ENCODE measurements at regions not wholly inside any gene's neighbourhood (a gene's known extent, or its start where the extent isn't known, plus 50 kb on each side); places are given as distances from the start of the nearest gene placed in this dataset.
A peak's percentile ranks its signal among the peaks of the same experiment; 100 is the strongest.

GRCh38 chrY:15594179-15594578, 1069.8 kb downstream of the NLGN4Y start:
- DNase-seq (ENCODE audit: low spot score), result no peak
- no peak for ATAC-seq

DNA sequence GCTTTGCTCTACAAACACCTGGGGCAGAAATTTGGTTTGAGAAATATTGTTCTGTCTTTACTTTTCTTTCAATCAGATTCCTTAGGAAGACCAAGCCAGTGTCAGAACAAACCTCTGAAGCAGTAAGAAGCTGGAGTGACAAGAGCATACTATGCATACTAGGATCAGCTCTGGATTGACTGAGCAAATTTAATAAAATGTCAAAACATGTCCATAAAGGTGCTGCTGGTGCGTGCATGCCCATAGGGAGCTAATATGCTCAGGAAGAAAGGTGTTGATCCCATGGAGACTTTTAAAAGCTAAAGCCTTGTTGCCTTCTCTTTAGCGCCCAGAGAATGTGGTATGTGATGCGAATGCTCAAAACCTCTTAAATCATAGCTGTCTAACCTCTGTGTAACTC, 1076.2 kb downstream of the NLGN4Y start:
- ATAC-seq (no peak), DNase-seq (ENCODE audit: low spot score) (no peak)

GRCh38 chrY:15624370-15624769, 1100.0 kb downstream of the NLGN4Y start:
- no peak for DNase-seq (ENCODE audit: low spot score)
- ATAC-seq, result no peak

DNA sequence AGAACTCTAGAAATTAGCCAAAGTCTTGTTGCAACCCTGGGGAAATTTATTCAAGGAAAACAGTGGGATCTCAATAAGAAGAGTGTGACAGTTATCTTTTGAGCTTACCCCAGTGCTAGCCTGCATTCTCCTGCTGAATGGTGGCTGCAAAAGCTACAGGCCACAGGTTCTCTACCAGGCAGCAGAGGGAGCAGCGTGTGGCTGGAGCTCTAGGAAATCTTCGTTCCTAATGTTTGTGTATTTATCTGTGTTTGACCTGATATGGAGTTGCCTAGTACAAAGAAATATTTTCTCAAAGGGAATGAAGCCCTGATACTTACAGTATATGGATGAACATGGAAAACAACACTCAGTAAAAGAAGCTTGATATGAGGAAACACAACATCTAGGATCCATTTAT, 1100.6 kb downstream of the NLGN4Y start:
- ATAC-seq, result peak; percentile 58
- DNase-seq (ENCODE audit: low spot score), result no peak

- ATAC-seq (no peak), DNase-seq (ENCODE audit: low spot score) (no peak)
Observed at GRCh38 chrY:15648198-15648597, 1123.9 kb downstream of the NLGN4Y start.

- ATAC-seq (no peak), DNase-seq (ENCODE audit: low spot score) (no peak)
Observed at GRCh38 chrY:15650056-15650455, 1125.7 kb downstream of the NLGN4Y start.

DNA sequence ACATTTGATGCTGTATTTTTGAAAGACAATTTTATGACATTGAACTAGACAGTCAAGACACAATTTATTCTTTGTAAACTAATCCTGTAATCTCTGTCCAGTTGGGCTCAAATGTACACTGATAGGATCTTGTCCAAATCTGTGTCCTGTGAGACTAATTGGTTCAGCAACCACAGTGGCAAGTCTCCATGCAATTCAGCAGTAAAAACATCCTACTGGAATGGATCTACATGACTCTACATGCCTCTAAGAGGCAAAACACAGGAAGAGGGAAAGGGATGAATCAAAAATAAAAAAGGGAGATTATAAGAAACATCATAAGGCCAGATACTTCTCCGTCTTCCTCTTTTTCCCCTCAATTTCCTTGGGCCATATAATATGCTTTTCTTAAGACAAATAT, 1164.2 kb downstream of the NLGN4Y start:
- ATAC-seq (no peak), DNase-seq (ENCODE audit: low spot score) (no peak)

DNA sequence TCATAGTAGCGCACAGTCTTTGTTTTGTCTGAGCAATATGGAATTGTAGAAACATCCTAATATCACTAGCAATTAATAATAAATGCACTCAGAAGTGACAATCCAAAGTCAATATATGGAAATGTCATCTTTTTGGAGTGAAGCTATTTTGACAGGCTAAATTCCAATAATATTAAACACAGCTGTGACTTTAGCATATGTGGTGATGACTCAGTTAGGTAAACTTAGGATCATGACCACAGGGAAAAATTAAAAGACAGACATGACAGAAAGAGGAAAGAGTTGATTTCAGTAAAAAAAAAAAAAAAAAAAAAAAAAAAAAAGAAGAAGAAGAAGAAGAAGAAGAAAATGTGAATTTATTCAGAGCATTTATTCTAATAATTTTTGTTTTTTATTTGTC, 1165.7 kb downstream of the NLGN4Y start:
- ATAC-seq, result no peak

DNA sequence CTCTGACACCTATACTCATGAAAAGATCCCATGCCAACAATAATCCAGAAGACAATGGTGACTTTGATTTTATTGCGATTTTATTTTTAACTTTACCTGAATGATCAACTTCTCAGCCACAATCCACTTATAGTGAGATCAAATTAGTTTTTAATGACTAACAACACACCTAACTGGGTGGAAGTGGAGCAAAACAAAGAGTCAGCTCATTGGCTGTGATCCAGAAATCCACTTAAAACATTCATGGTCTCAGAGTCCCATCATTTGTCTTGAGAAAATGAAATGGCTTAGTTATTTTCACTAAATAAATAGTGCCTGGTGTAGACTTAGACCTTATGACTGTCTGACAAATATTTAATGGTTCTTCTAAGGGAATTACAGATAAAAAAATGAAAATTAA, 1177.8 kb downstream of the NLGN4Y start:
- no peak for DNase-seq (ENCODE audit: low spot score)
- no peak for ATAC-seq

More for the DNA sequence above, 1165.7 kb downstream of the NLGN4Y start:
- no peak for DNase-seq (ENCODE audit: low spot score)

DNA sequence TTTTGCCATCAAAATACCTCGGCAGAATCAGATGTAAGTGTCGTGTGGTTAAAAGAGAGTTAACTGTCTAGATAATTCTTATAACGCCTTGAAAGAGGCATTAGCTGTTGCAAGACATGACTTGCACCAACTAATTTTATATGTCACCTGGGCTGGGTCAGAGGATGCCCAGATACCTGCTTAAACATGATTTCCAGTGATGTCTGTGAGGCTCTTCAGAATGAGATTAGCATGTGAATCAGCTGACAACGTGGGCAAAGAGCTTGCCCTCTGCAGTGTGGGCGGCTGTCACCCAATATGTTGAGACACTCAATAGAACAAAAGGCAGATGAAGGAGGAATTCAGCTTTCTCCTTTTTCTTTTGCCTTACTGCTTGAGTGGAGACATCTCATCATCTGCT, 1180.6 kb downstream of the NLGN4Y start:
- DNase-seq (ENCODE audit: low spot score), result no peak
- ATAC-seq, result no peak

GRCh38 chrY:15749533-15750433, 1225.5 kb downstream of the NLGN4Y start:
- DNase-seq (ENCODE audit: low spot score) (no peak), ATAC-seq (peak; percentile 73)

- ATAC-seq (no peak), DNase-seq (ENCODE audit: low spot score) (no peak)
Observed at GRCh38 chrY:15751001-15751400, 1226.7 kb downstream of the NLGN4Y start.

GRCh38 chrY:15756266-15756665, 1231.9 kb downstream of the NLGN4Y start:
- ATAC-seq (no peak), DNase-seq (ENCODE audit: low spot score) (no peak)

DNA sequence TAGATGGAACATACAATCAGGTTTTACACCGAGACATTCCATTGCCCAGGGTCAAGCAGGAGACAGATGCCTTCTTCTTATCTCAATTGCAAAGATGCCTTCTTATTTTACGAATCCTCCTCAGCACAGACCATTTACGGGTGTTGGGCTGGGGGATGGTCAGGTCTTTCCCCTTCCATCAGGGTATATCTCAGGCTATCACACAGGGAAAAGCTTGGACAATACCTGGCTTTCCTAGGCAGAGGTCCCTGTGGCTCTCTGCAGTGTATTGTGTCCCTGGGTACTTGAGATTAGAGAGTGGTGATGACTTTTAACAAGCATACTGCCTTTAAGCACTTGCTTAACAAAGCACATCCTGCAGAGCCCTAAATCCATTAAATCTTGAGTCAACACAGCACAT, 1249.2 kb downstream of the NLGN4Y start:
- DNase-seq (ENCODE audit: low spot score) (no peak), ATAC-seq (no peak)

- DNase-seq (ENCODE audit: low spot score) (no peak), ATAC-seq (no peak)
Observed at GRCh38 chrY:15775880-15776279, 1251.6 kb downstream of the NLGN4Y start.

GRCh38 chrY:15779891-15780290, 1255.6 kb downstream of the NLGN4Y start:
- DNase-seq (ENCODE audit: low spot score) (no peak), ATAC-seq (no peak)

DNA sequence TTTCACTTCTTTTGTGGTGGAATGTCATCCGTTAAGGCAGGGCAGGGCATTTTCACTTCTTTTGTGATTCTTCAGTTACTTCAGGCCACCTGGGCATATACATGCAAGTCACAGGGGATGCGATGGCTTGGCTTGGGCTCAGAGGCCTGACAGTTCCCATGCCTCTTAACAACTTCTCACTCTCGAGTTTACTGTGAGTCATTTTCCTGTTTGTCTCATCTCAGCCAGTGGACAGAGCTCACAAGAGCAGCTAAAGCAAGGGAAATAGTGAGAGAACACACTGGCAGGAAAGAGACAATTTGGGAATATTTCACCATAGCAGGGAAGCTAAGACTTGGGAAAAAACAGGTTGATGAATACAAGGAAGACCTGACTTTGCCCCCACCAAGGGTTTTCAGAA, 1275.7 kb downstream of the NLGN4Y start:
- DNase-seq (ENCODE audit: low spot score) (no peak), ATAC-seq (no peak)

DNA sequence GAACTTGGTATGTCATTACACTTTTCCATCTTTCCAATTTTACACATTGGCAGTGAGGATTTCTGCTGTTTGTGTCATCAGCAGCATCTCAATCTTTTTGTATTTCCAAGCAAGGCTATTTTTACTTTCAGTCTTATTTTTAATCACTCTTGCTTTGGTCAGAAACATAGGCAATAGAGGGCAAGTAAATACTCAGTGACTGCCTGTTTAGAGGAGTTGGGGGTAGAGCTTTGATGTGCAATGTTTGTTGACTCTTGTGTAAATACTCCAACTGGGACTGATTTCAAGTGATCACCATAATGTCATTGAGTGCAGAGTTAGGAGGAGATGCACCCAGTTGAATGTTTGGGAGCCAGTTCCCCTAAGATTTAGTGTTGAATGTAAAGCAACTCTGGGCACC, 1281.7 kb downstream of the NLGN4Y start:
- ATAC-seq (peak; percentile 93), DNase-seq (ENCODE audit: low spot score) (no peak)

DNA sequence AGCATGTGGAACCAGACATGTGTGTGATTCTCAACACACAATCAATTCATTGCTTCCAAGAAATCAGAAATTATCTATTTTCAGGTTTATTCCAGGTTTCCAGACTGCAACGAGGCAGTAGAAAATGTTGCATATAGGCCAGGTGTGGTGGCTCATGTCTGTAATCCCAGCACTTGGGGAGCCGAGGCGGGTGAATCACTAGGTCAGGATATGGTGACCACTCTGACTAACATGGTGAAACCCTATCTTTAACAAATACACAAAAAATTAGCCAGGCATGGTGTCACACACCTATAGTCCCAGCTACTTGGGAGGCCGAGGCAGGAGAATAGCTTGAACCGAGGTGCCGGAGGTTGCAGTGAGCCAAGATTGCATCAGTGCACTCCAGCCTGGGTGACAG, 1289.9 kb downstream of the NLGN4Y start:
- no peak for ATAC-seq
- DNase-seq (ENCODE audit: low spot score), result no peak
